HEK293T (cell line): ENCODE measurements at regions not wholly inside any gene's neighbourhood (a gene's known extent, or its start where the extent isn't known, plus 50 kb on each side); places are given as distances from the start of the nearest gene placed in this dataset.

Experiments
- CTCF ChIA-PET: fragments of 350-600 bp; formaldehyde crosslinking; extraction: SDS; loops from one replicate; lab custom pipeline; 2021; ENCODE audit warnings: antibody characterized with exemption, inconsistent platforms; lab: Yijun Ruan, JAX
- POLR2A ChIA-PET: fragments of 350-600 bp; formaldehyde crosslinking; extraction: SDS; loops from one replicate; lab custom pipeline; 2020; ENCODE audit warnings: antibody characterized with exemption, inconsistent platforms; lab: Yijun Ruan, JAX
- DNase-seq: peaks from one replicate; pipeline ENCODE4 v3.0.0; 2012; ENCODE audit warnings: mixed read lengths; ENCODE audit errors: extremely low spot score
- ARNT ChIP-seq: fragments of 450-650 bp; IDR thresholded peaks from 2 replicates; pipeline ENCODE4 v1.6.1; 2017; ENCODE audit warnings: mild to moderate bottlenecking
- BHLHE40 ChIP-seq: fragments of 450-650 bp; IDR thresholded peaks from 2 replicates; pipeline ENCODE4 v1.6.1; 2016; ENCODE audit warnings: mild to moderate bottlenecking, moderate library complexity, borderline replicate concordance
- CTBP1 ChIP-seq: fragments of 450-650 bp; IDR thresholded peaks from 2 replicates; pipeline ENCODE4 v1.6.1; 2016; ENCODE audit warnings: borderline replicate concordance
- ELF4 ChIP-seq: fragments of 450-650 bp; IDR thresholded peaks from 2 replicates; pipeline ENCODE4 v1.6.1; 2017; ENCODE audit warnings: antibody characterized with exemption
- FOXA1 ChIP-seq: fragments of 450-650 bp; IDR thresholded peaks from 2 replicates; pipeline ENCODE4 v1.6.1; 2016; ENCODE audit warnings: mild to moderate bottlenecking
- FOXK2 ChIP-seq: fragments of 450-650 bp; IDR thresholded peaks from 2 replicates; pipeline ENCODE4 v1.6.1; 2016; ENCODE audit warnings: mild to moderate bottlenecking
- FOXM1 ChIP-seq: fragments of 450-650 bp; IDR thresholded peaks from 2 replicates; pipeline ENCODE4 v1.6.1; 2017; ENCODE audit warnings: mild to moderate bottlenecking, borderline replicate concordance
- HDGF ChIP-seq: fragments of 450-650 bp; IDR thresholded peaks from 2 replicates; pipeline ENCODE4 v1.6.1; 2017; ENCODE audit warnings: antibody characterized with exemption, borderline replicate concordance
- L3MBTL2 ChIP-seq: fragments of 450-650 bp; conservative IDR thresholded peaks from 2 replicates; pipeline ENCODE4 v1.6.1; 2016; ENCODE audit warnings: mild to moderate bottlenecking
- LEF1 ChIP-seq: fragments of 450-650 bp; IDR thresholded peaks from 2 replicates; pipeline ENCODE4 v1.6.1; 2017; ENCODE audit warnings: mild to moderate bottlenecking, borderline replicate concordance
- NFRKB ChIP-seq: fragments of 450-650 bp; IDR thresholded peaks from 2 replicates; pipeline ENCODE4 v1.6.1; 2016; ENCODE audit warnings: mild to moderate bottlenecking, moderate library complexity
- PKNOX1 ChIP-seq: fragments of 450-650 bp; IDR thresholded peaks from 2 replicates; pipeline ENCODE4 v1.6.1; 2016
- SP1 ChIP-seq: fragments of 450-650 bp; IDR thresholded peaks from 2 replicates; pipeline ENCODE4 v1.6.1; 2017
- SUZ12 ChIP-seq: fragments of 450-650 bp; IDR thresholded peaks from 2 replicates; pipeline ENCODE4 v1.6.1; 2016; ENCODE audit warnings: mild to moderate bottlenecking
- TARDBP ChIP-seq: fragments of 450-650 bp; IDR thresholded peaks from 2 replicates; pipeline ENCODE4 v1.6.1; 2016
- ZNF384 ChIP-seq: fragments of 450-650 bp; IDR thresholded peaks from 2 replicates; pipeline ENCODE4 v1.6.1; 2016

GRCh38 chr2:149814049-149814448 lies 226.5 kb upstream of the MMADHC start:
- no peak for TF ChIP-seq FOXM1
- TF ChIP-seq SP1, result no peak
- TF ChIP-seq NFRKB, result no peak
- no peak for TF ChIP-seq LEF1
- TF ChIP-seq HDGF, result no peak
- no peak for TF ChIP-seq PKNOX1
- no peak for TF ChIP-seq ZNF384
- TF ChIP-seq ARNT, result no peak
- TF ChIP-seq L3MBTL2, result no peak
- TF ChIP-seq CTBP1, result no peak
- no peak for TF ChIP-seq SUZ12
- no peak for TF ChIP-seq FOXK2
- no peak for TF ChIP-seq ELF4
- no peak for TF ChIP-seq FOXA1
- TF ChIP-seq BHLHE40, result no peak
- no peak for TF ChIP-seq TARDBP
- POLR2A ChIA-PET, result no interaction called here
- CTCF ChIA-PET, result no interaction called here
- DNase-seq, result no peak

- CTCF ChIA-PET, result no interaction called here
- no peak for TF ChIP-seq ELF4
- no peak for TF ChIP-seq CTBP1
- no peak for TF ChIP-seq FOXA1
- no peak for TF ChIP-seq SP1
- TF ChIP-seq HDGF, result no peak
- TF ChIP-seq LEF1, result no peak
- TF ChIP-seq BHLHE40, result no peak
- no peak for TF ChIP-seq SUZ12
- TF ChIP-seq L3MBTL2, result no peak
- no peak for TF ChIP-seq NFRKB
- no peak for TF ChIP-seq TARDBP
- no peak for TF ChIP-seq FOXK2
- DNase-seq, result no peak
- POLR2A ChIA-PET, result no interaction called here
Observed at GRCh38 chr2:149808556-149808955, 221.0 kb upstream of the MMADHC start.

- DNase-seq, result no peak
- ChIA-PET CTCF (no interaction called here), POLR2A (no interaction called here)
- no peak for TF ChIP-seq FOXA1
- no peak for TF ChIP-seq NFRKB
- no peak for TF ChIP-seq SUZ12
- TF ChIP-seq FOXK2, result no peak
- no peak for TF ChIP-seq ZNF384
- no peak for TF ChIP-seq FOXM1
- TF ChIP-seq LEF1, result no peak
- TF ChIP-seq BHLHE40, result no peak
Observed at GRCh38 chr2:149806651-149807050, 219.1 kb upstream of the MMADHC start.

- TF ChIP-seq NFRKB, result no peak
- TF ChIP-seq FOXA1, result no peak
- no peak for TF ChIP-seq HDGF
- TF ChIP-seq SP1, result no peak
- TF ChIP-seq ARNT, result no peak
- TF ChIP-seq FOXK2, result no peak
- no peak for TF ChIP-seq LEF1
- TF ChIP-seq L3MBTL2, result no peak
- TF ChIP-seq SUZ12, result no peak
- TF ChIP-seq FOXM1, result no peak
- DNase-seq, result no peak
- CTCF ChIA-PET, result no interaction called here
- POLR2A ChIA-PET, result no interaction called here
Observed at GRCh38 chr2:149800624-149801542, 213.3 kb upstream of the MMADHC start.

- ChIA-PET CTCF (no interaction called here), POLR2A (no interaction called here)
- TF ChIP-seq SP1, result no peak
- no peak for TF ChIP-seq PKNOX1
- TF ChIP-seq SUZ12, result no peak
- no peak for TF ChIP-seq FOXA1
- no peak for TF ChIP-seq FOXK2
- TF ChIP-seq CTBP1, result no peak
- TF ChIP-seq TARDBP, result no peak
- no peak for TF ChIP-seq BHLHE40
- TF ChIP-seq ELF4, result no peak
- no peak for TF ChIP-seq ZNF384
- no peak for TF ChIP-seq FOXM1
- TF ChIP-seq HDGF, result no peak
- no peak for TF ChIP-seq L3MBTL2
- TF ChIP-seq ARNT, result no peak
- no peak for TF ChIP-seq LEF1
- no peak for TF ChIP-seq NFRKB
- no peak for DNase-seq
Observed at GRCh38 chr2:149799013-149799705, 211.6 kb upstream of the MMADHC start.

- CTCF ChIA-PET, result no interaction called here
- TF ChIP-seq CTBP1 (no peak), LEF1 (no peak), BHLHE40 (no peak), PKNOX1 (no peak), FOXM1 (no peak), TARDBP (no peak), ARNT (no peak), HDGF (no peak), SP1 (no peak), L3MBTL2 (no peak), ELF4 (no peak), NFRKB (no peak), SUZ12 (no peak), FOXA1 (no peak)
- POLR2A ChIA-PET, result no interaction called here
- no peak for DNase-seq
Observed at GRCh38 chr2:149797030-149797429, 209.5 kb upstream of the MMADHC start.
